AML-193 (cell line): ENCODE measurements at regions not wholly inside any gene's neighbourhood (a gene's known extent, or its start where the extent isn't known, plus 50 kb on each side); places are given as distances from the start of the nearest gene placed in this dataset.
"Not testable (repeated sequence)": the region's sequence is repeated elsewhere in the genome, so short reads cannot be mapped to it uniquely, and the experiment has no call there.

Experiments used
- DNase-seq, 2 experiments: peaks; one replicate each; lab custom pipeline; 2025; lab: John Stamatoyannopoulos, UW

- DNase-seq = peak; percentile 5 to 9
Observed at GRCh38 chr2:133884739-133885381, 316.6 kb upstream of the NCKAP5 start.

- DNase-seq = no peak
Observed at GRCh38 chr2:133885847-133886246, 317.6 kb upstream of the NCKAP5 start.

DNA sequence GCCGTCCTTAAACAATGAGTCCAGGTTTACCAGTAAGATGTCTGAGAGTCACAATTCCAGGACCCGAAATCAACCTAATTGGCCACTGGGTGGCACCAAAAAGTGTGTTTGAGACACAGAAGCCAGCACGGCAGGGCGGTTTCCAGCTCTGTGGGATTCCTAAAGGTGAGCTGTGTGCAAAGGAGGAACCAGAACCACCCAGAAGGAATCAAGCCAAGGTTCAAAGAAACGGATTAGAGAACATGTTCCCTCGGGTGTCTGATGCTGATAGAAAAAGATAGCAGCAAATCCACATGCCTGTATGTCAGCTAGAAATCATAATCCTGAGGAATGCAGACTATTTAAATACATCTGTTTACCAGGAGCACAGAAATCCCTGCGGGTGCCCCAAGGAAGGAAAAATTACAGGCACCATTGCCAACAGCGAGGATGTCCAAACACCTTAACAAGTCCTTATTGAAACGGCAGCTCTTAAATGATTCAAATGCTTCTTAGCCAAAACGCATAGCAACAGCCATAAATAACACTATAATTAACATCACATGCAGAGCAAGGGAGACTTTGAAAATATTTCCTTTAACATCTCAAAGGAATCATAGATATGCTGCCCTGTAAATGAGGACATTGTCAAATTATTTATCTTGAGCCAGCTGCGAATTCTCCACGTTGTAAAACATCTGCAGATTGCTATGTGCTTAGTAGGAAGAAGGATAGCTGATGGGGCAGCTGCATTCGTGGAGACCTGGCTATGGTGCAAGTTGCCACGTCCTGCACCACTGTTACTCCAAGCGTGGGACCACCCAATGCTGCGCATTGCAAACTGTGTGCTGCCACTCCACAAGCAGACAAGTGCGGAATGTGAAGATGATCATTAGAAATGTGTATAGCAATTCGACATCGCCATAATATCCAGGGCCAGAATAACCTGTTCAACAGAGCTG lies 318.7 kb upstream of the NCKAP5 start:
- DNase-seq = peak; percentile 28 to 29

- DNase-seq = no peak
Observed at GRCh38 chr2:133887676-133888040, 319.4 kb upstream of the NCKAP5 start.

DNA sequence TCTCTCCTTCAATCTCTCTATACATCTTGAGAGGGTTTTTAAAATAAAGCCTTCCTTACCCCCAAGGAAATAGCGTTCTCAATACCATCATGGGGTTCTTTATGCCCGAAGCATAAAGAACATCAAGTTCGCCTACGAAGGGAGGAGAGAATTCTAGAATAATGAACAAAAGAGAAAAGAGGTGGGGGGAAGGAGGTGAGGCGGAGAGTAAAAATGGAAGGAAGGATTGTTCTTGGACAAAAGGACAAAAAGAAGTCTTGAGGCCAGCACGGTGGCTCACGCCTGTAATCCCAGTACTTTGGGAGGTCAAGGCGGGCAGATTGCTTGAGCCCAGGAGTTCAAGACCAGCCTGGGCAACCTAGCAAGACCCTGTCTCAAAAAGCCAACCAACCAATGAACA lies 319.8 kb upstream of the NCKAP5 start:
- no peak for DNase-seq

GRCh38 chr2:133888621-133889219 lies 320.5 kb upstream of the NCKAP5 start:
- no peak for DNase-seq

DNA sequence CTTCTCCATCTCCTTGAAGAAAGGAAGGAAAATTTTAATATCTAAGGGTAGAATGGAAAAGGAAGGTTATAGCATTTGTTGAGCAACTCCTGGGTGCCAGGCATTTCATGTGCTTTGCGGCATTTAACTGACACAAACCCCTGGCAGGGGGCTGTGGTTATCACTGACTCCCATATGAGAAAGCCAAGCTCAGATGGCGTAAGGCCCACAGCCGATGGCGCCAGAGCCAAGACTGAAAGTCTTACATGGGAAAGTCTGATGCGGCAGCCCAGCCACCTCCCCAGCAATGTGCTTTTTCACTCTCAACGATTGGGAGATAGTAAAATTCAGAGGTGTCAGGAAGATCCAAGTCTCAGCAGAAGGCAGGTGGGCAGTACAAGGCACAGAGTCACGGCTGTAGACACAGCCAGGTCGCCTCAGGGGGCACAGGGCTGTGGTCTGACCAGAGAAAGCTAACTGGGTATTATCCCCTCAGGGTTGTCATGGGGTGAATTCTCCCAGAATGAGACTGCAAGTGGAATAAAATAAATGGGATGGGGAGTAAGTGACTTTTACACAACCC lies 324.2 kb upstream of the NCKAP5 start:
- DNase-seq = no peak

- DNase-seq = no peak
Observed at GRCh38 chr2:133894429-133894828, 326.2 kb upstream of the NCKAP5 start.

GRCh38 chr2:133897838-133898237 lies 329.6 kb upstream of the NCKAP5 start:
- DNase-seq = not testable (repeated sequence)

- no peak for DNase-seq
Observed at GRCh38 chr2:133900909-133901308, 332.6 kb upstream of the NCKAP5 start.

DNA sequence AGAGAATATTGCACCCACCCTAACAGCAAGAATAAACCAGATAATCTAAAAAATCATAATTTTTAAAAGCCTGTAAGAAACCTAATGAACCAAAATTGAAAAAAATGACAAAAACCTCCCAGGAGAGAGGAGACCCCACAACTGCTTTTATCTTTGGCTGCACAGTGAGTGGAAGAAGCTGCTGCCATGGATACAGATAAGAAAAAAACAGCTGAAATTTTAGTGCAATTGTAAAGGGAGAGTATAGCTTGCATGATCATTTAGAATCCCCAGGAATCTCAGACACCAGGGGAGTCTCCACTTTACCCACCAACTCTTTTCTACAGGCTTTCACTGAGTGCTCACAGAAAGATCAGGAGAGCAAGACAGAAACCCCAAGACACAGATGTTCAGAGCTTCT lies 338.1 kb upstream of the NCKAP5 start:
- DNase-seq = no peak

GRCh38 chr2:133906926-133907325 lies 338.7 kb upstream of the NCKAP5 start:
- DNase-seq = no peak

- DNase-seq = no peak
Observed at GRCh38 chr2:133908171-133908570, 339.9 kb upstream of the NCKAP5 start.

GRCh38 chr2:133918141-133918540 lies 335.7 kb upstream of the MGAT5 start:
- no peak for DNase-seq

- DNase-seq = no peak
Observed at GRCh38 chr2:133919285-133919684, 334.6 kb upstream of the MGAT5 start.

GRCh38 chr2:133927894-133928293 lies 326.0 kb upstream of the MGAT5 start:
- no peak for DNase-seq

GRCh38 chr2:133936096-133936495 lies 317.8 kb upstream of the MGAT5 start:
- no peak for DNase-seq

GRCh38 chr2:133936601-133937000 lies 317.3 kb upstream of the MGAT5 start:
- no peak for DNase-seq

DNA sequence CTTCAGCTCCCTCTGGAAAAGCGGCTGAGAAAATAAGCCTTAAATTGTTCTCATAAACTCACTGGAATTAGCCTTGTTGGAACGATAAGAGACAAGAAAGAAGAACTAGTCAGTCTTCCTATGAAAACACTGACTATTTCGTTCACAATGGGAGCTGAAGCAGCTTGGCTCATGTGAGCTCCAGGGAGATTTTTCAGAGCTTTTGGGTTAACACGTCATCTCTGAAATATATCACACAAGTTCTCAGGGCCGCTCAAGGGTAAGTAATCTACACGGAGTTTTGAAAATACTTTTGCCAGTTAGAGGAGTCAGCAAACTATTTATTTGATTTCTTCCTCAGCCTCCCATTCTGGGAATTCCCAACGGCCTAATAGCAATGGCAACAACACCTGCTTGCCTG lies 316.2 kb upstream of the MGAT5 start:
- DNase-seq = no peak

DNA sequence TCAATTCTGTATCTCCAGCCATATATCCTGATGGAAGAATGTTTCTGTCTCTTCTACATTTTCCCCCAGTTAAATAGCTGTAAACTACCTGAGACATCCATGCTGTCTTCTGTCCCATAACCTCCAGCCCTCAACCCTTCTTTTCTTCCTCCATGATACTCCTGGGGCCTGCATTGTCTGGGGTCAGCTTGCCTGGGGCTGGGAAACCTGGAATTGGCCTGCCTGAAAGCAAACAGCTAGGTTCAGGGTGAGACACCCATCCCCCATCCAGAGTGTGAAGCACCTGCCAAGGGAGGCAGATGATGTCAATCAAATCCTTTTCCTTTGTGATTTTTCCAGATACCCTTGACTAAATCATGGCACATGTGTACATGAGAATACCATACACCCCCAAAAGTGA lies 313.7 kb upstream of the MGAT5 start:
- DNase-seq = no peak

DNA sequence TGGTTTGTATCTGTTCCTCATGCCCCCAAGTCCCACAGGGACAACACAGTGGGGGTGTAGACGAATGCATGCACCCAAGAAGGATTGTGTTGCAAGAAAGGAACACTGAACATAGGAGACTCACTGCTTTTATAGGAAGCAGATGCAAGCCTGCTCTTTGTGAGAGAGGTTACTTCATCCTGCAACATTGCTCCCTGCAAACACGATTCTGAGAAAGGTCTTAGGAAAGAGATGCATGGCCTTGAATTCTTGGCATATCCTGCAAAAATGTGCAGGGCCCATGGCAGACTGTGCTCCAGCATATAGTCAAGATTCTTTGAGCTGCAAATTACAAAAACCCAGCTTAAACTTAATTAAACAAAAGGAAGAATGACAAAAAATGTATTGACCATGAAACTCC lies 312.2 kb upstream of the MGAT5 start:
- no peak for DNase-seq

DNA sequence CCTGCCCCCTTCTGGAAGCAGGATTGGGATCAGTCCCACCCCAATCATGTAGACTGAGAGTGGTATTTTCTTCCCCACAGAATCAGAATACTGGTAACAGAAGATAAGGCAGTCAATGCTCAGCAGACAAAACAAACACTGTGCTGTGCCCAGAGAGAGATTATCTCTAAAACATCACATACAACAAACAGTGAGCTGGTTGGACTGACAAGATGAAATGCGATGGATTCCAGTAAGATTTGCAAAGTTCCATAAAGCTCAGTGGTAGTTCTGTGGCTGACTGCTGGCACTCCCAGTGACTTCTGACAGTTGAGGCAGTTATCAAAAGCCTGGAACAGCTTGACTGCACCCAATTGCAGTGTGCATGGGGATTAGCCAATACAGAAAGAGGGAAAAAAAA lies 311.5 kb upstream of the MGAT5 start:
- DNase-seq = no peak

GRCh38 chr2:133943108-133943507 lies 310.8 kb upstream of the MGAT5 start:
- DNase-seq = no peak
